HEK293T (cell line): ENCODE measurements at regions not wholly inside any gene's neighbourhood (a gene's known extent, or its start where the extent isn't known, plus 50 kb on each side); places are given as distances from the start of the nearest gene placed in this dataset.

Source experiments
- CTCF ChIA-PET: fragments of 350-600 bp; formaldehyde crosslinking; extraction: SDS; loops from one replicate; lab custom pipeline; 2021; ENCODE audit warnings: antibody characterized with exemption, inconsistent platforms; lab: Yijun Ruan, JAX
- POLR2A ChIA-PET: fragments of 350-600 bp; formaldehyde crosslinking; extraction: SDS; loops from one replicate; lab custom pipeline; 2020; ENCODE audit warnings: antibody characterized with exemption, inconsistent platforms; lab: Yijun Ruan, JAX
- DNase-seq: peaks from one replicate; pipeline ENCODE4 v3.0.0; 2012; ENCODE audit warnings: mixed read lengths; ENCODE audit errors: extremely low spot score
- ARNT ChIP-seq: fragments of 450-650 bp; IDR thresholded peaks from 2 replicates; pipeline ENCODE4 v1.6.1; 2017; ENCODE audit warnings: mild to moderate bottlenecking
- BHLHE40 ChIP-seq: fragments of 450-650 bp; IDR thresholded peaks from 2 replicates; pipeline ENCODE4 v1.6.1; 2016; ENCODE audit warnings: mild to moderate bottlenecking, moderate library complexity, borderline replicate concordance
- CTBP1 ChIP-seq: fragments of 450-650 bp; IDR thresholded peaks from 2 replicates; pipeline ENCODE4 v1.6.1; 2016; ENCODE audit warnings: borderline replicate concordance
- ELF4 ChIP-seq: fragments of 450-650 bp; IDR thresholded peaks from 2 replicates; pipeline ENCODE4 v1.6.1; 2017; ENCODE audit warnings: antibody characterized with exemption
- FOXA1 ChIP-seq: fragments of 450-650 bp; IDR thresholded peaks from 2 replicates; pipeline ENCODE4 v1.6.1; 2016; ENCODE audit warnings: mild to moderate bottlenecking
- FOXK2 ChIP-seq: fragments of 450-650 bp; IDR thresholded peaks from 2 replicates; pipeline ENCODE4 v1.6.1; 2016; ENCODE audit warnings: mild to moderate bottlenecking
- FOXM1 ChIP-seq: fragments of 450-650 bp; IDR thresholded peaks from 2 replicates; pipeline ENCODE4 v1.6.1; 2017; ENCODE audit warnings: mild to moderate bottlenecking, borderline replicate concordance
- HDGF ChIP-seq: fragments of 450-650 bp; IDR thresholded peaks from 2 replicates; pipeline ENCODE4 v1.6.1; 2017; ENCODE audit warnings: antibody characterized with exemption, borderline replicate concordance
- L3MBTL2 ChIP-seq: fragments of 450-650 bp; conservative IDR thresholded peaks from 2 replicates; pipeline ENCODE4 v1.6.1; 2016; ENCODE audit warnings: mild to moderate bottlenecking
- LEF1 ChIP-seq: fragments of 450-650 bp; IDR thresholded peaks from 2 replicates; pipeline ENCODE4 v1.6.1; 2017; ENCODE audit warnings: mild to moderate bottlenecking, borderline replicate concordance
- NFRKB ChIP-seq: fragments of 450-650 bp; IDR thresholded peaks from 2 replicates; pipeline ENCODE4 v1.6.1; 2016; ENCODE audit warnings: mild to moderate bottlenecking, moderate library complexity
- SP1 ChIP-seq: fragments of 450-650 bp; IDR thresholded peaks from 2 replicates; pipeline ENCODE4 v1.6.1; 2017
- SUZ12 ChIP-seq: fragments of 450-650 bp; IDR thresholded peaks from 2 replicates; pipeline ENCODE4 v1.6.1; 2016; ENCODE audit warnings: mild to moderate bottlenecking
- TARDBP ChIP-seq: fragments of 450-650 bp; IDR thresholded peaks from 2 replicates; pipeline ENCODE4 v1.6.1; 2016
- ZNF384 ChIP-seq: fragments of 450-650 bp; IDR thresholded peaks from 2 replicates; pipeline ENCODE4 v1.6.1; 2016
- TF ChIP-seq, protein P1 (sequence below): fragments of 450-650 bp; IDR thresholded peaks from 2 replicates; pipeline ENCODE4 v1.6.1; 2016

DNA sequence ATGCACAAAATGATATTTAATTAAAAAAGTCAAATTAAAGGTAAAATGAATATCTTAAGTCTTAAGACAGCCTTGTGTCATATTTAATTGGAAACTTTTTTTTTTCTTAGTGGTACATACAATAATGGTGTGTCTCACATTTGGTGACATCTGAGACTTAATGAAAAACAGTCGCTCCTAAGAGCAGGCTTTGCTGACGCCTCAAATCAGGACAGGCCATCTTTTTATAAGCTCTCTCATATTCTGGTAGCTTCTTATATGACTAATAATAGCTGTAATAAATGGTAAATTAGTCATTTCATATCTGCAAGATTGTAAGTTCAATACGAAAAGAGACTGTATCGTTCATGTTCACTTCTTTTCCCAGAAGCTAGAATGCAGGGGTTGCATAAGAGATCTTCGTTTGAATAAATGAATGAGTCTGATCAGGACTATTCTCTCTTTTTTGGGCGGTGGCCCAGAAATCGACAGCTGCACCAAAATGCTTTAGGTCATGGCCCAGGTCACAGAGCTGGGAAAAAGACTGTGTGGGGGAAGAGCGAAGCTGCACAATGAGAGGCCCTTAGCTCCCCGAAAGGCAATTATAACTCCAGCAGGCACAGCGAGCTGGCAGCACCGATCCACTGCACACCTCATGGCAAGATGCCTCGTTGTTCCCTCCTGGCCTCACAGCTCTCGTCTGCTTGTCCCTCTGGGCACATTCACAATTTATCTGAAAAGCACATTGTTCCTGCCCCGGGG is 69.4 kb downstream of the NRN1 start:
- ChIA-PET POLR2A (no interaction called here), CTCF (no interaction called here)
- DNase-seq = no peak
- TF ChIP-seq LEF1 = no peak

DNA sequence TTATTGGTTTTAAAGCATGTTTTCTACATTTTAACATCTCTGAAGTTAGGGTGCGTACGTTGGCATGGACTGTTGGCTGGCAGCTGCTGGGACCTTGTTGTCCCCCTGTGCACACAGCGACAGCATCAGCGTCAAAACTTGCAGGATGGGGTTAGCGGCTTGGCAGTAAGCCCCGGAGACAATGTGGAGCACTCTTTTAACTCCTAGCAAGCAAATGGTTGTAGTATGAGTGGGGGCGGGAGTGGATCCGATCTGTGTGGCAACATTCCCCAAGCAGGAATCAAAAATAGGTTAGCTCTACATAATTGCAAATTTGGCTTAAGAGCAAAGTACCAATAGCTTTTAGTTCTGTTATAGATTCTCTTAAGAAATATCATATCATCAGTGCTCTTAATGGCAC is 70.1 kb downstream of the NRN1 start:
- CTCF ChIA-PET = no interaction called here
- DNase-seq = no peak

DNA sequence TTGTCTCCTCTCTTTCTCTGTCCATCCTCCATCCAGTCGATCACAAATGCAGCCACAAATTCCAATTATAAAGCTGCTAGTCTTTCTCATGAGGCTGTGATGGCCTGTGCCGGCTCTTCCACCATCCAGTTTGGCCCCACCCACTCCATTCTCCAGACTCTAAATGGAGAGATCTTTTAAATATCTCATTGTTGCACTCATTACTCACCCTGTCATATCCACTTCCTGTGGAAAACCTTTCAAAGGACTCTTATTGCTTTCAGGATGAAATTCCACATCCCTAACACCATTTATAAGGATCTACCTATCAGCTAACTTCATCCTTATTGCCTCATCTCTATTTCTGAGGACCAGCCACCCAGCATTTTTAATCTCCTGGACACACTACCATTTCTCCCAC is 70.6 kb downstream of the NRN1 start:
- CTCF ChIA-PET = no interaction called here
- no peak for DNase-seq
- POLR2A ChIA-PET = no interaction called here
- TF ChIP-seq, protein P1, sequence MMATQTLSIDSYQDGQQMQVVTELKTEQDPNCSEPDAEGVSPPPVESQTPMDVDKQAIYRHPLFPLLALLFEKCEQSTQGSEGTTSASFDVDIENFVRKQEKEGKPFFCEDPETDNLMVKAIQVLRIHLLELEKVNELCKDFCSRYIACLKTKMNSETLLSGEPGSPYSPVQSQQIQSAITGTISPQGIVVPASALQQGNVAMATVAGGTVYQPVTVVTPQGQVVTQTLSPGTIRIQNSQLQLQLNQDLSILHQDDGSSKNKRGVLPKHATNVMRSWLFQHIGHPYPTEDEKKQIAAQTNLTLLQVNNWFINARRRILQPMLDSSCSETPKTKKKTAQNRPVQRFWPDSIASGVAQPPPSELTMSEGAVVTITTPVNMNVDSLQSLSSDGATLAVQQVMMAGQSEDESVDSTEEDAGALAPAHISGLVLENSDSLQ = no peak
- TF ChIP-seq CTBP1 (no peak), SUZ12 (no peak), SP1 (no peak), NFRKB (no peak), ARNT (no peak), FOXM1 (no peak), FOXK2 (no peak), TARDBP (no peak), L3MBTL2 (no peak), FOXA1 (no peak), ELF4 (no peak), ZNF384 (no peak), LEF1 (no peak), BHLHE40 (no peak), HDGF (no peak)

More for the DNA sequence above, 70.1 kb downstream of the NRN1 start:
- POLR2A ChIA-PET = no interaction called here
- TF ChIP-seq CTBP1 = no peak
- TF ChIP-seq L3MBTL2 = no peak
- no peak for TF ChIP-seq SP1
- TF ChIP-seq BHLHE40 = no peak
- no peak for TF ChIP-seq ARNT
- TF ChIP-seq ELF4 = no peak
- TF ChIP-seq NFRKB = no peak
- no peak for TF ChIP-seq SUZ12
- TF ChIP-seq FOXA1 = no peak
- no peak for TF ChIP-seq ZNF384
- no peak for TF ChIP-seq FOXM1
- no peak for TF ChIP-seq LEF1
- TF ChIP-seq TARDBP = no peak

DNA sequence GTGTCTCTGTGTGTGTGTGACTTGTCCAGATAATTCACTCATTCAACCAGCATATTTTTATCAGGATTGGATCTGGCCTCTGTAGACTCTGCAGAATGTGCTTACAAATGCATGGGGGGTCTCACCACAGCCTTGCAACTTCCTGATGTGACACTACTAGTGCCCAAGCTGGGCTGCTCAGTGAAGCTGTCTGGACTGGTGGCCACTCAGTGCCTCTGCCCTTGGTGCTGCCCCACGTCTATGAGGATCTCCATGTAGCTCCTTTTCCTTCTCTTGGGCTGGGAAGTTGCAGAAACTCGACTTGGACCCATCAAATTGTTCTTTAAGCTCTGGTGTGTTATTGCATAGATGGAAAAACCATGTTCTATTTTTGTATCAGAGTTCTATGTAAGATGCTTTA is 75.8 kb downstream of the NRN1 start:
- DNase-seq = no peak
- TF ChIP-seq HDGF (no peak), TARDBP (no peak), NFRKB (no peak), FOXK2 (no peak), CTBP1 (no peak), SP1 (no peak), FOXA1 (no peak), L3MBTL2 (no peak), ZNF384 (no peak)
- TF ChIP-seq, protein P1 = no peak
- ChIA-PET POLR2A (no interaction called here), CTCF (no interaction called here)

DNA sequence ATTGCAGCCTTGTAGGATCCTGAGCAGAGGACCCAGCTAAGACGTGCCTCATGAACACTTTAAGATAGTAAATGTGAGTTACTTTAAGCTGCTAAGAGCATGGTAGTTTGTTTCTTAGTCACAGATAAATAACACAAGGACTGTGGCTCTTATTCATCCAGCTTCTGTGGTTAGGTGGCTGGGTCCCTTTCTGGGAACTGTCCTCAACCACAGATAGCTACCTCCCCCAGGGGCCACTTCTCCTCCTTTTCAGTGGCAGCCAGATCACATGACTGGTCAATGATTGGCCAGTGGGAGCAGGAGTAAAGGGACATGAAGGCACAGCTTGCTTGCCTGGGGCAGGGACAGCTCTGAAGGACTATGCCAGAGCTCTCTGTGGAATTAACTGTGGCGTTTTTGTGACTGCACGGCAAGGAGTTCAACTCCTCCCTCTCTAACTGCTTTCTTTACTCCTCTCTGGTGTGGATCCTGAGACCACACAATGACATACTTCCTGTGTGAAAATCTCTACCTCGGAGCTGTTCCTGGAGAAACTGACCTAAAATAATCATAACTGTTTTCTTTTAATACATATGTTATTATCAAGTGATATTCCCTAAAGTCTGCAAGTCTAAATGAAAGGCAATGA is 76.5 kb downstream of the NRN1 start:
- peak; percentile 21 for DNase-seq
- ChIA-PET POLR2A (no interaction called here), CTCF (interaction anchor here (0.7 kb wide), 1 partner anchor 13 kb away, joined by 3 read pairs; no protein-coding TSS in a partner anchor)
- TF ChIP-seq HDGF (no peak), ARNT (no peak), TARDBP (no peak), SUZ12 (no peak), SP1 (no peak)

DNA sequence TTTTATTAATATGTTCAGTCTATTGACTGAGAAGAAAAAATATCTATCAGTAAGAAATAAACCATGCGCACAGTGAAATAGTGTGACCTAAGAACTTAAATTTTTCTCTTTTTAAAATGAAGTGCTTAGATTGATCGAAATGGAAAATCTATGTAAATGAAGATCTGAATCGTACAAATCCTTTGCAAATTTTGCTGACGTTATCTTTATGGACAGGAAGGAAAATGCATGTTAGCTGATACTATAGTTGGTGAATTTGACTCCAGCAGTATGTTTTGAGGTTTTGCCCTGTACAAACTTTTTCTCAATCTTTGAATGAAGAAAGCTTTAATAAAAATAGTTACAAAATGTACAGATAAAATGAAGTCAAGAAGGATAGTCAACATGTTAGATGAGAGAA is 82.9 kb downstream of the NRN1 start:
- POLR2A ChIA-PET = no interaction called here
- TF ChIP-seq TARDBP (no peak), FOXA1 (no peak), FOXK2 (no peak), ZNF384 (no peak), FOXM1 (no peak), LEF1 (no peak), L3MBTL2 (no peak), SUZ12 (no peak), SP1 (no peak), HDGF (no peak), BHLHE40 (no peak), ELF4 (no peak), CTBP1 (no peak), NFRKB (no peak), ARNT (no peak)
- TF ChIP-seq, protein P1 = no peak
- CTCF ChIA-PET = no interaction called here
- no peak for DNase-seq
